SU-DHL-6 (cell line): ENCODE measurements at regions not wholly inside any gene's neighbourhood (a gene's known extent, or its start where the extent isn't known, plus 50 kb on each side); places are given as distances from the start of the nearest gene placed in this dataset.

Experiments
- H2AFZ ChIP-seq: fragments of 200-600 bp; sonication (generic); 2 replicates; pipeline ENCODE4 v1.6.1; 2014; ENCODE audit warnings: low read depth, mild to moderate bottlenecking, moderate library complexity, mixed read lengths, antibody characterized with exemption, low read length; ENCODE audit not compliant: severe bottlenecking
- H3F3A ChIP-seq: fragments of 200-600 bp; shearing (Covaris generic); 2 replicates; pipeline ENCODE4 v1.6.0; 2016; ENCODE audit warnings: antibody characterized with exemption, mild to moderate bottlenecking; ENCODE audit not compliant: insufficient read depth
- H3K27ac ChIP-seq: fragments of 200-600 bp; sonication (generic); 2 replicates; pipeline ENCODE4 v1.5.1; 2016; ENCODE audit warnings: low read depth, mild to moderate bottlenecking, low read length, moderate library complexity, mixed read lengths
- H3K27me3 ChIP-seq: fragments of 200-600 bp; sonication (generic), shearing (Covaris generic); 2 replicates; pipeline ENCODE4 v1.6.0; 2014; ENCODE audit warnings: mild to moderate bottlenecking, low read length
- H3K36me3 ChIP-seq: fragments of 200-600 bp; sonication (generic); 2 replicates; pipeline ENCODE4 v1.6.1; 2014; ENCODE audit warnings: mild to moderate bottlenecking, low read length, mixed read lengths
- H3K4me2 ChIP-seq: fragments of 300-600, 200-600 bp; shearing (Covaris generic), sonication (generic); 2 replicates; pipeline ENCODE4 v1.6.0; 2014; ENCODE audit warnings: low read length, low read depth, mild to moderate bottlenecking; ENCODE audit not compliant: poor library complexity, severe bottlenecking
- H3K4me3 ChIP-seq: fragments of 200-600 bp; sonication (generic); 2 replicates; pipeline ENCODE4 v1.5.1; 2014; ENCODE audit warnings: antibody characterized with exemption, low read length, mild to moderate bottlenecking, mixed read lengths; ENCODE audit not compliant: insufficient read depth, poor library complexity, severe bottlenecking
- H3K79me2 ChIP-seq: fragments of 200-600 bp; sonication (generic); 2 replicates; pipeline ENCODE4 v1.6.1; 2014; ENCODE audit warnings: mild to moderate bottlenecking, low read length, moderate library complexity; ENCODE audit not compliant: insufficient read depth
- H3K9ac ChIP-seq: fragments of 200-600 bp; sonication (generic); 2 replicates; pipeline ENCODE4 v1.7.0; 2014; ENCODE audit warnings: mild to moderate bottlenecking, low read length
- H3K9me2 ChIP-seq: fragments of 200-600 bp; sonication (generic); replicated peaks from 2 replicates; pipeline ENCODE4 v1.6.1; 2014; ENCODE audit warnings: low read length; ENCODE audit not compliant: insufficient read depth
- H3K9me3 ChIP-seq: fragments of 200-600 bp; sonication (generic); 2 replicates; pipeline ENCODE4 v1.6.1; 2014; ENCODE audit warnings: low read length, mixed read lengths; ENCODE audit not compliant: insufficient read depth
- H4K20me1 ChIP-seq: fragments of 200-600 bp; sonication (generic); 2 replicates; pipeline ENCODE4 v1.6.1; 2014; ENCODE audit warnings: low read depth, mild to moderate bottlenecking, antibody characterized with exemption, low read length, moderate library complexity, mixed read lengths
- CTCF ChIP-seq: fragments of 200-600 bp; sonication (generic); IDR thresholded peaks from one replicate; pipeline ENCODE4 v1.5.1; 2017; ENCODE audit warnings: antibody characterized with exemption, mild to moderate bottlenecking, low read length, moderate library complexity; ENCODE audit not compliant: insufficient read depth, poor library complexity, severe bottlenecking
- EZH2phosphoT487 ChIP-seq: fragments of 200-600 bp; sonication (generic), shearing (Covaris generic); conservative IDR thresholded peaks from 2 replicates; pipeline ENCODE4 v1.6.1; 2018; ENCODE audit warnings: mild to moderate bottlenecking, antibody characterized with exemption, low read length, moderate library complexity, mixed read lengths

- no peak overlapping the region for H3K4me3 ChIP-seq
- H3F3A ChIP-seq = no peaks in the 10 kb centered on the region
- H3K27ac ChIP-seq = no peak overlapping the region
- no peaks in the 10 kb centered on the region for H3K79me2 ChIP-seq
- H3K4me2 ChIP-seq = no peak overlapping the region
- H4K20me1 ChIP-seq = no peaks in the 10 kb centered on the region
- H3K9me3 ChIP-seq = no peaks in the 10 kb centered on the region
- H3K36me3 ChIP-seq = no peaks in the 10 kb centered on the region
- no peaks in the 10 kb centered on the region for H3K9me2 ChIP-seq
- no peak for TF ChIP-seq EZH2phosphoT487
- TF ChIP-seq CTCF = no peak
- H3K27me3 ChIP-seq = no peaks in the 10 kb centered on the region
- no peak overlapping the region for H3K9ac ChIP-seq
- H2AFZ ChIP-seq = no peak overlapping the region
These were observed 192.1 kb upstream of the NCAM1 start for GRCh38 chr11:112769170-112769569.

GRCh38 chr11:112769584-112769983 lies 191.6 kb upstream of the NCAM1 start:
- Histone ChIP-seq H3K36me3 (no peaks in the 10 kb centered on the region), H3K27me3 (no peaks in the 10 kb centered on the region), H3K9me2 (no peaks in the 10 kb centered on the region), H3K4me3 (no peak overlapping the region), H3K27ac (no peak overlapping the region), H2AFZ (no peak overlapping the region), H3K79me2 (no peaks in the 10 kb centered on the region), H4K20me1 (no peaks in the 10 kb centered on the region), H3K9me3 (no peaks in the 10 kb centered on the region), H3K4me2 (no peak overlapping the region), H3K9ac (no peak overlapping the region), H3F3A (no peaks in the 10 kb centered on the region)
- no peak for TF ChIP-seq CTCF
- no peak for TF ChIP-seq EZH2phosphoT487

- Histone ChIP-seq H3K9me3 (no peaks in the 10 kb centered on the region), H3K4me3 (no peak overlapping the region), H2AFZ (no peak overlapping the region), H3K79me2 (no peaks in the 10 kb centered on the region), H3K36me3 (no peaks in the 10 kb centered on the region), H3K27ac (no peak overlapping the region), H3K27me3 (no peaks in the 10 kb centered on the region), H3F3A (no peaks in the 10 kb centered on the region), H3K9me2 (no peaks in the 10 kb centered on the region), H3K4me2 (no peak overlapping the region), H3K9ac (no peak overlapping the region), H4K20me1 (no peaks in the 10 kb centered on the region)
- TF ChIP-seq CTCF = no peak
- no peak for TF ChIP-seq EZH2phosphoT487
These were observed 191.2 kb upstream of the NCAM1 start for GRCh38 chr11:112770033-112770432.
